Endodermal cell (in vitro differentiated cells): ENCODE measurements at regions not wholly inside any gene's neighbourhood (a gene's known extent, or its start where the extent isn't known, plus 50 kb on each side); places are given as distances from the start of the nearest gene placed in this dataset.

ENCODE experiments used
- DNase-seq: peaks from one replicate; pipeline ENCODE4 v3.0.0-alpha.2; 2017
- H3K27ac ChIP-seq: 2 replicates; pipeline ENCODE4 v1.5.1; 2013; ENCODE audit warnings: mild to moderate bottlenecking, low read depth, low read length, moderate library complexity
- H3K27me3 ChIP-seq: 2 replicates; pipeline ENCODE4 v1.6.1; 2013; ENCODE audit warnings: mild to moderate bottlenecking, low read length, moderate library complexity; ENCODE audit not compliant: insufficient read depth, control insufficient read depth, poor library complexity, severe bottlenecking
- H3K36me3 ChIP-seq: 2 replicates; pipeline ENCODE4 v1.7.0; 2013; ENCODE audit warnings: mild to moderate bottlenecking, low read length, moderate library complexity; ENCODE audit not compliant: control insufficient read depth, insufficient read depth
- H3K4me1 ChIP-seq: one replicate; pipeline ENCODE4 v1.7.0; 2013; ENCODE audit warnings: low read length; ENCODE audit not compliant: control insufficient read depth, insufficient read depth
- H3K4me3 ChIP-seq: 2 replicates; pipeline ENCODE4 v1.5.1; 2013; ENCODE audit warnings: mild to moderate bottlenecking, low read length, moderate library complexity
- H3K9ac ChIP-seq: 2 replicates; pipeline ENCODE4 v1.6.1; 2013; ENCODE audit warnings: mild to moderate bottlenecking, low read length, moderate library complexity; ENCODE audit not compliant: poor library complexity, severe bottlenecking; ENCODE audit errors: extremely low read depth
- H3K9me3 ChIP-seq: 2 replicates; pipeline ENCODE4 v1.6.1; 2013; ENCODE audit warnings: mild to moderate bottlenecking, low read length, moderate library complexity; ENCODE audit not compliant: control insufficient read depth
- H3K27ac Mint-ChIP-seq: 2 replicates; pipeline ENCODE4 v1.8.0; 2020; ENCODE audit warnings: mixed read lengths
- H3K27me3 Mint-ChIP-seq: 2 replicates; pipeline ENCODE4 v1.8.0; 2021; ENCODE audit warnings: mild to moderate bottlenecking, mixed read lengths; ENCODE audit not compliant: insufficient read depth
- H3K36me3 Mint-ChIP-seq: 2 replicates; pipeline ENCODE4 v1.8.0; 2020; ENCODE audit warnings: low read depth, mixed read lengths
- H3K4me1 Mint-ChIP-seq: 2 replicates; pipeline ENCODE4 v1.8.0; 2020; ENCODE audit warnings: mixed read lengths
- H3K4me3 Mint-ChIP-seq: 2 replicates; pipeline ENCODE4 v1.8.0; 2020; ENCODE audit warnings: mild to moderate bottlenecking, moderate library complexity, mixed read lengths
- H3K9me3 Mint-ChIP-seq: 2 replicates; pipeline ENCODE4 v1.8.0; 2020; ENCODE audit warnings: mild to moderate bottlenecking, mixed read lengths
- CTCF ChIP-seq: fragments of 200-600 bp; sonication (generic); conservative IDR thresholded peaks from 2 replicates; pipeline ENCODE4 v1.5.0; 2021; ENCODE audit warnings: antibody characterized with exemption, mild to moderate bottlenecking
- WGBS, 2 experiments: methylation state at CpG; one replicate each; pipeline versions ENCODE4 v1.1.5 to v1.1.7; 2013; ENCODE audit warnings: missing lambda C conversion rate in 2 of 2, mixed read lengths in 1 of 2; ENCODE audit not compliant: insufficient coverage in 1 of 2, insufficient read length in 1 of 2; 5-methylcytosine and 5-hydroxymethylcytosine counted together

- DNase-seq = no peak
- Histone ChIP-seq H3K4me1 (no peaks in the 10 kb centered on the region), H3K27me3 (no peaks in the 10 kb centered on the region), H3K9ac (no peak overlapping the region), H3K27ac (no peak overlapping the region), H3K4me3 (no peak overlapping the region), H3K9me3 (peaks cover 7% of the 10 kb centered on the region), H3K36me3 (no peaks in the 10 kb centered on the region)
- peak; percentile 56 for TF ChIP-seq CTCF
- H3K4me1 Mint-ChIP-seq = peaks cover 6% of the 10 kb centered on the region
- H3K27ac Mint-ChIP-seq = no peak overlapping the region
- H3K4me3 Mint-ChIP-seq = no peak overlapping the region
- H3K36me3 Mint-ChIP-seq = peaks cover 5% of the 10 kb centered on the region
- peaks cover 4% of the 10 kb centered on the region for H3K27me3 Mint-ChIP-seq
- H3K9me3 Mint-ChIP-seq = peaks cover 5% of the 10 kb centered on the region
Observed at GRCh38 chr3:94285872-94286271, 223.0 kb downstream of the NSUN3 start.

- DNase-seq = no peak
- no peak for TF ChIP-seq CTCF
- H3K27ac ChIP-seq = no peak overlapping the region
- peaks cover 31% of the 10 kb centered on the region for H3K9me3 ChIP-seq
- no peaks in the 10 kb centered on the region for H3K27me3 ChIP-seq
- Mint-ChIP-seq H3K36me3 (peaks cover 15% of the 10 kb centered on the region), H3K4me3 (no peak overlapping the region), H3K4me1 (peaks cover 34% of the 10 kb centered on the region), H3K27ac (no peak overlapping the region), H3K9me3 (peaks cover 20% of the 10 kb centered on the region), H3K27me3 (peaks cover 15% of the 10 kb centered on the region)
- H3K4me3 ChIP-seq = peak overlapping the region; percentile 2
- peaks cover 3% of the 10 kb centered on the region for H3K4me1 ChIP-seq
- 98 to 100% methylated on average over 1 to 2 of the region's 2 CpGs for whole genome bisulfite sequencing, 2 experiments
- H3K36me3 ChIP-seq = no peaks in the 10 kb centered on the region
- no peak overlapping the region for H3K9ac ChIP-seq
Observed at GRCh38 chr3:94291686-94292085, 228.8 kb downstream of the NSUN3 start.

GRCh38 chr3:94292151-94292550, 229.3 kb downstream of the NSUN3 start:
- Histone ChIP-seq H3K9me3 (peaks cover 26% of the 10 kb centered on the region), H3K9ac (no peak overlapping the region), H3K4me3 (peak overlapping the region; percentile 2), H3K36me3 (no peaks in the 10 kb centered on the region), H3K4me1 (peaks cover 3% of the 10 kb centered on the region), H3K27me3 (no peaks in the 10 kb centered on the region), H3K27ac (no peak overlapping the region)
- Mint-ChIP-seq H3K9me3 (peaks cover 17% of the 10 kb centered on the region), H3K27me3 (peaks cover 15% of the 10 kb centered on the region), H3K4me3 (no peak overlapping the region), H3K4me1 (peaks cover 34% of the 10 kb centered on the region), H3K36me3 (peaks cover 14% of the 10 kb centered on the region), H3K27ac (no peak overlapping the region)
- DNase-seq = no peak
- TF ChIP-seq CTCF = no peak
